Spinal cord (tissue), 9 donors: ENCODE measurements at regions not wholly inside any gene's neighbourhood (a gene's known extent, or its start where the extent isn't known, plus 50 kb on each side); places are given as distances from the start of the nearest gene placed in this dataset.
A peak's percentile ranks its signal among the peaks of the same experiment; 100 is the strongest.

ENCODE experiments used
- DNase-seq, 6 donors: peaks; one replicate each; pipeline versions ENCODE4 v3.0.0 to v3.0.0-alpha.2; 2013 to 2015; ENCODE audit warnings: low spot score in 6 of 6, low read depth in 4 of 6
- H3K27ac ChIP-seq: one replicate; pipeline ENCODE4 v1.5.1; 2013; ENCODE audit warnings: low read depth, low read length, control low read depth
- H3K27me3 ChIP-seq: one replicate; pipeline ENCODE4 v1.6.1; 2013; ENCODE audit warnings: low read length; ENCODE audit not compliant: control insufficient read depth, insufficient read depth
- H3K36me3 ChIP-seq: one replicate; pipeline ENCODE4 v1.6.1; 2013; ENCODE audit warnings: low read length; ENCODE audit not compliant: control insufficient read depth, insufficient read depth
- H3K4me1 ChIP-seq: one replicate; pipeline ENCODE4 v1.6.1; 2013; ENCODE audit warnings: low read length; ENCODE audit not compliant: control insufficient read depth, insufficient read depth
- H3K4me3 ChIP-seq: one replicate; pipeline ENCODE4 v1.5.1; 2013; ENCODE audit warnings: low read depth, low read length, control low read depth
- H3K9me3 ChIP-seq: one replicate; pipeline ENCODE4 v1.6.1; 2013; ENCODE audit warnings: low read length; ENCODE audit not compliant: control insufficient read depth, insufficient read depth
- WGBS: methylation state at CpG from one replicate; pipeline ENCODE4 v1.1.5; 2013; ENCODE audit warnings: missing lambda C conversion rate; ENCODE audit not compliant: insufficient coverage; 5-methylcytosine and 5-hydroxymethylcytosine counted together
- donor health status: healthy.

DNA sequence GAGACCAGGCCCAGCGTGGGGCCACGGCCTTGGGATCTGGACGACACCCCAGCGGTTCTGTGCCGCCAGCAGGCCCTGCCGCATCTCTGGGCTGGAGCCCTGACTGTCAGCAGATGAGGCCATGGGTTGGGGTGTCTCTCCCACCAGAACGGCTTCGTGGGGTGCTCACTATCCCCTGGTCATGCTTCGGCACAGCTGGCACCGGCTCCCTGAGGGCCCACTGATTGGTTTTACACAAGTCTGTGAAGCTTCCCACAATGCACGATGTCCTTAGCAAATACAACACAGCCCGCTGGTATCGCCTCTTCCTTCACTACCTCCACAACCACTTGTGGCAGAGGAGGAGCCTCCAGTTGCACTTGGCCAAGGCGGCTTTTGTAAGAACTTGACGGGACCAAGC lies 94.3 kb downstream of the THBS2 start:
- DNase-seq = no peak
- no peaks in the 10 kb centered on the region for H3K9me3 ChIP-seq
- no peaks in the 10 kb centered on the region for H3K36me3 ChIP-seq
- no peaks in the 10 kb centered on the region for H3K27me3 ChIP-seq
- peak overlapping the region; percentile 91 for H3K27ac ChIP-seq
- no peak overlapping the region for H3K4me3 ChIP-seq
- H3K4me1 ChIP-seq = peaks cover 35% of the 10 kb centered on the region
- 93% methylated on average over 15 of the region's 15 CpGs for WGBS

- no peaks in the 10 kb centered on the region for H3K27me3 ChIP-seq
- WGBS = 59% methylated on average over 10 of the region's 10 CpGs
- no peaks in the 10 kb centered on the region for H3K9me3 ChIP-seq
Measured at GRCh38 chr6:169158691-169159090, 95.0 kb downstream of the THBS2 start.

GRCh38 chr6:169158174-169158573 lies 95.5 kb downstream of the THBS2 start:
- H3K27ac ChIP-seq = peak overlapping the region; percentile 91
- no peaks in the 10 kb centered on the region for H3K9me3 ChIP-seq
- 15% methylated on average over 10 of the region's 10 CpGs for WGBS
- H3K27me3 ChIP-seq = no peaks in the 10 kb centered on the region
- H3K4me3 ChIP-seq = no peak overlapping the region
- no peaks in the 10 kb centered on the region for H3K36me3 ChIP-seq
- H3K4me1 ChIP-seq = peaks cover 35% of the 10 kb centered on the region
- DNase-seq = peak in 4 of 6 donors; percentile 55 to 92 (median 73)

More at GRCh38 chr6:169158691-169159090, 95.0 kb downstream of the THBS2 start:
- Histone ChIP-seq H3K4me1 (peaks cover 35% of the 10 kb centered on the region), H3K36me3 (no peaks in the 10 kb centered on the region), H3K27ac (peak overlapping the region; percentile 91), H3K4me3 (no peak overlapping the region)
- DNase-seq = peak in 1 of 6 donors; percentile 39

DNA sequence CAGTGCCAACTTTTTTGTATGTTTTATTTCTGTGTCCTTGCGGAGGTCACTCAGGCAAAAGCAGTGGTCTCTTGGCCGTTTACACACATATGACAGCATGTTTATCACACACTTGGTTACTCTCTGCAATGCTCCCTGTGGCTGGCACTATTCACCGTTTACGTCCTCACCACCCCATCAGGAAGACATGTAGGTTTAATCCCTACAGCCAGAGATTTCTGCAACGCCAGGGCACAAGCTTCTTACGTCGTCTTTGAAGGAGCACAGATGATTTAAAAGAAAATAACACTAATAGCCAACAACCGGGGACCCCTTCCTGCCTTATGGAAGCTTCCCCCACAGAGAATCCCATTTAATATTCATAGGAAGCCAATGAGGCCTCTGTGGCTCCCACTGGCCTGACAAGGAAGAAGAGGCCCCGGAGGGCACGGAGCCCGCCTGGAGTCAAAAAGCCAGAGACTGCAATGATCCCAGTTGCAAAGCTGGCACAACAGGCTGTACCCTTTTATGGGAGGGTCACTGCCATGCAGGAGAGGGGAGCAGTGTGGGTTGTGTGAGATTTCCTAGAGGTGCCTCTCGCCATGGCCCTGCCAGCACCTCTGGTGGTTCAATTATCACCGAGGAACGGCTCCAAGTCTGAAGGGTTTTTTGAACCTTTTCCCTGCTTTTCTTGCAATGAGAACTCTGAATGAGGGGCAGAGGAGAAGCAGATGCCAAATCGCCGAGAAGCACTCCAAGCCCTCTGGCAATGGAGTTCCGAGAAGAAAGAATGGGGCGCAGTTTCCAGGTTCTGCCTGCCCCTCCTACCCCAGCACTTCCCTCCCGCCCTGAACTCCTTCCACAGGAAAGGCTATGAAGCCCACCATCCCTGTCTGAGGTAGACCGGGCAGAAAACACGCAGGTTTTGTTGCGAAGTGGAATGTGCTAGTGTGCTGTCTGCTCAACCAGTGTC lies 96.2 kb downstream of the THBS2 start:
- H3K27ac ChIP-seq = peak overlapping the region; percentile 91

GRCh38 chr6:169156793-169157147 lies 96.9 kb downstream of the THBS2 start:
- H3K9me3 ChIP-seq = no peaks in the 10 kb centered on the region
- 86% methylated on average over 1 of the region's 2 CpGs for WGBS
- no peak for DNase-seq
- H3K36me3 ChIP-seq = no peaks in the 10 kb centered on the region
- H3K4me3 ChIP-seq = no peak overlapping the region
- no peaks in the 10 kb centered on the region for H3K27me3 ChIP-seq
- peaks cover 31% of the 10 kb centered on the region for H3K4me1 ChIP-seq
- no peak overlapping the region for H3K27ac ChIP-seq

More for the DNA sequence above, 96.2 kb downstream of the THBS2 start:
- Histone ChIP-seq H3K27me3 (no peaks in the 10 kb centered on the region), H3K4me3 (no peak overlapping the region), H3K36me3 (no peaks in the 10 kb centered on the region), H3K9me3 (no peaks in the 10 kb centered on the region), H3K4me1 (peaks cover 35% of the 10 kb centered on the region)
- WGBS = 42% methylated on average over 15 of the region's 22 CpGs
- DNase-seq = peak in 3 of 6 donors; percentile 46 to 92 (median 68)

GRCh38 chr6:169156108-169156792 lies 97.4 kb downstream of the THBS2 start:
- 87% methylated on average over 17 of the region's 17 CpGs for WGBS
- Histone ChIP-seq H3K27me3 (no peaks in the 10 kb centered on the region), H3K4me3 (no peak overlapping the region), H3K4me1 (peaks cover 30% of the 10 kb centered on the region), H3K36me3 (no peaks in the 10 kb centered on the region), H3K9me3 (no peaks in the 10 kb centered on the region), H3K27ac (no peak overlapping the region)
- no peak for DNase-seq

DNA sequence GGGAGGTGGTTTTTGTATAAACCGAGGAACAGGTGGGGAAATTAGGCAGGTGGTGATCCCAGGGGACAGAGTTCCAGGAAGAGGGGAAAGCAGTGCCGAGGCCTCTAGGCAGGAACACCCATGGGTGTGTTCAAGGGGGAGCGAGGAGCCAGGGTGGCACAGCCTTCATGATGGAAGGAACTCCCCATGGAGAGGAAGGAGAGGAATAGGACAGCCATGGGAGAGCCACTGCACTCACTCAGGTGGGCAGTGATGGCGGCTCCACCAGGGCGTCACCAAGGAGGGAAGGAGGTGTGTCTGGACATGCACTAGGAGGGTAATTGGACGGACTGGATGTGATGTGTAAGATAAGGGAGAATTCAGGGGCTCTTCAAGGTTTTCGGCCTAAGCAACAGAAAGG lies 98.2 kb downstream of the THBS2 start:
- H3K9me3 ChIP-seq = no peaks in the 10 kb centered on the region
- 98% methylated on average over 7 of the region's 7 CpGs for WGBS
- H3K4me1 ChIP-seq = peaks cover 28% of the 10 kb centered on the region
- no peaks in the 10 kb centered on the region for H3K27me3 ChIP-seq
- no peak overlapping the region for H3K27ac ChIP-seq
- H3K36me3 ChIP-seq = no peaks in the 10 kb centered on the region
- no peak for DNase-seq
- H3K4me3 ChIP-seq = no peak overlapping the region

- Histone ChIP-seq H3K4me3 (no peak overlapping the region), H3K4me1 (peaks cover 16% of the 10 kb centered on the region), H3K9me3 (peaks cover 7% of the 10 kb centered on the region), H3K27ac (no peak overlapping the region), H3K36me3 (no peaks in the 10 kb centered on the region), H3K27me3 (no peaks in the 10 kb centered on the region)
- WGBS = 88% methylated on average over 2 of the region's 4 CpGs
- DNase-seq = no peak
Measured at GRCh38 chr6:169153401-169153800, 100.2 kb downstream of the THBS2 start.

GRCh38 chr6:169146521-169146920 lies 107.1 kb downstream of the THBS2 start:
- Histone ChIP-seq H3K4me3 (no peak overlapping the region), H3K9me3 (peaks cover 7% of the 10 kb centered on the region), H3K4me1 (peaks cover 20% of the 10 kb centered on the region), H3K36me3 (no peaks in the 10 kb centered on the region), H3K27ac (peak overlapping the region; percentile 68), H3K27me3 (no peaks in the 10 kb centered on the region)
- 85% methylated on average over 1 of the region's 2 CpGs for WGBS
- no peak for DNase-seq
